Uterus (tissue), 3 donors: ENCODE measurements at regions not wholly inside any gene's neighbourhood (a gene's known extent, or its start where the extent isn't known, plus 50 kb on each side); places are given as distances from the start of the nearest gene placed in this dataset.

Experiments used
- DNase-seq, 2 donors: peaks; one replicate each; pipeline ENCODE4 v3.0.0-alpha.2; 2019 to 2020
- H3K27ac ChIP-seq, 2 donors: fragments of 200-600 bp; sonication (generic); 1 replicate in 1 of 2; 2 replicates in 1 of 2; pipeline ENCODE4 v1.5.1; 2016 to 2018
- H3K27me3 ChIP-seq, 2 donors: fragments of 200-600 bp; sonication (generic); one replicate each; pipeline ENCODE4 v1.5.1; 2018 to 2019; ENCODE audit warnings: control low read depth in 1 of 2
- H3K36me3 ChIP-seq, 2 donors: fragments of 200-600 bp; sonication (generic); one replicate each; pipeline ENCODE4 v1.5.1; 2019; ENCODE audit warnings: control low read depth in 1 of 2
- H3K4me1 ChIP-seq, 2 donors: fragments of 200-600 bp; sonication (generic); one replicate each; pipeline ENCODE4 v1.5.1; 2018 to 2019; ENCODE audit warnings: control low read depth in 1 of 2
- H3K4me3 ChIP-seq, 2 donors: fragments of 200-600 bp; sonication (generic); 1 replicate in 1 of 2; 2 replicates in 1 of 2; pipeline ENCODE4 v1.5.1; 2018 to 2019; ENCODE audit warnings: mild to moderate bottlenecking in 1 of 2
- H3K9me3 ChIP-seq, 2 donors: fragments of 200-600 bp; sonication (generic); one replicate each; pipeline ENCODE4 v1.5.1; 2019; ENCODE audit warnings: control low read depth in 1 of 2
- POLR2A ChIP-seq, 2 donors: fragments of 450-650 bp; IDR thresholded peaks; one replicate each; pipeline ENCODE4 v1.6.1; 2016; ENCODE audit warnings: antibody characterized with exemption in 2 of 2, mild to moderate bottlenecking in 1 of 2, moderate library complexity in 1 of 2
- intact Hi-C: fragments of 100-400 bp; cut with DNase I; formaldehyde crosslinking; loops from one replicate; pipeline ENCODE4 v1.15.1; 2023; ENCODE audit warnings: low total_unique reads
- TF ChIP-seq, protein P1 (sequence below), 4 experiments: fragments of 200-600 bp in 2 of 4; fragments of 450-650 bp in 2 of 4; sonication (generic) in 2 of 4; IDR thresholded peaks; one replicate each; pipeline ENCODE4 v1.5.1; 2016 to 2019; ENCODE audit warnings: antibody characterized with exemption in 4 of 4, mild to moderate bottlenecking in 2 of 4, moderate library complexity in 1 of 4
- donor health status: DM: yes; HTN: yes; CAD: no.

GRCh38 chr16:82344157-82344556, 174.1 kb upstream of the MPHOSPH6 start:
- no peaks in the 10 kb centered on the region for H3K9me3 ChIP-seq
- intact Hi-C loops: no loop called here
- no peak for TF ChIP-seq POLR2A (IDR thresholded peaks at IDR 0.05)
- TF ChIP-seq, protein P1, sequence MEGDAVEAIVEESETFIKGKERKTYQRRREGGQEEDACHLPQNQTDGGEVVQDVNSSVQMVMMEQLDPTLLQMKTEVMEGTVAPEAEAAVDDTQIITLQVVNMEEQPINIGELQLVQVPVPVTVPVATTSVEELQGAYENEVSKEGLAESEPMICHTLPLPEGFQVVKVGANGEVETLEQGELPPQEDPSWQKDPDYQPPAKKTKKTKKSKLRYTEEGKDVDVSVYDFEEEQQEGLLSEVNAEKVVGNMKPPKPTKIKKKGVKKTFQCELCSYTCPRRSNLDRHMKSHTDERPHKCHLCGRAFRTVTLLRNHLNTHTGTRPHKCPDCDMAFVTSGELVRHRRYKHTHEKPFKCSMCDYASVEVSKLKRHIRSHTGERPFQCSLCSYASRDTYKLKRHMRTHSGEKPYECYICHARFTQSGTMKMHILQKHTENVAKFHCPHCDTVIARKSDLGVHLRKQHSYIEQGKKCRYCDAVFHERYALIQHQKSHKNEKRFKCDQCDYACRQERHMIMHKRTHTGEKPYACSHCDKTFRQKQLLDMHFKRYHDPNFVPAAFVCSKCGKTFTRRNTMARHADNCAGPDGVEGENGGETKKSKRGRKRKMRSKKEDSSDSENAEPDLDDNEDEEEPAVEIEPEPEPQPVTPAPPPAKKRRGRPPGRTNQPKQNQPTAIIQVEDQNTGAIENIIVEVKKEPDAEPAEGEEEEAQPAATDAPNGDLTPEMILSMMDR (IDR thresholded peaks at IDR 0.05): peak in 2 of 4 experiments; percentile 7 to 8
- no peak overlapping the region for H3K4me3 ChIP-seq
- H3K4me1 ChIP-seq: no peaks in the 10 kb centered on the region
- no peak overlapping the region for H3K27ac ChIP-seq
- H3K36me3 ChIP-seq: no peaks in the 10 kb centered on the region
- DNase-seq: no peak
- no peaks in the 10 kb centered on the region for H3K27me3 ChIP-seq

GRCh38 chr16:82341146-82341669, 171.2 kb upstream of the MPHOSPH6 start:
- H3K36me3 ChIP-seq: no peaks in the 10 kb centered on the region
- H3K27me3 ChIP-seq: no peaks in the 10 kb centered on the region
- TF ChIP-seq POLR2A (IDR thresholded peaks at IDR 0.05): no peak
- TF ChIP-seq, protein P1 (IDR thresholded peaks at IDR 0.05): no peak
- intact Hi-C loops: no loop called here
- H3K9me3 ChIP-seq: no peaks in the 10 kb centered on the region
- no peaks in the 10 kb centered on the region for H3K4me1 ChIP-seq
- H3K27ac ChIP-seq: no peak overlapping the region
- no peak overlapping the region for H3K4me3 ChIP-seq
- DNase-seq: no peak

DNA sequence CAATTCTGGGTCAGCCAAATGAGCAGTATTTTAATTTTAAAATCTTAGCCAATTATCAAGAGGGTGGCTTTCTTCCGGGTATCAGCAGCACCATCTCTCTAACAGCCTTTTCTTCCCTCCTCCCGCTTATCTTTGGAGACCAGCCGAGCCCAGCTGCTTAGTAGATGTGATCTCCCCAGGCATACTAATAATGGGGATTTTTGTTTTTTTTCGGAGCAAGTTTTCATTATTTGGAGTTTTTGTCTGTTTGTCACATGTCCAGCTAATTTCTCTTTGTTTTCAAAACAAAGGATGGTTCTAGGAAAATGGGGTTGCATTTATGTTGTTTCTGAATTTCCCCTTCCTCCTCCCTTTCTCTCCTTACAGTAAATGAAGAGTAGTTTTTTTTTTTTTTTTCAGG, 170.5 kb upstream of the MPHOSPH6 start:
- TF ChIP-seq, protein P1 (IDR thresholded peaks at IDR 0.05): no peak
- TF ChIP-seq POLR2A (IDR thresholded peaks at IDR 0.05): no peak
- no peaks in the 10 kb centered on the region for H3K4me1 ChIP-seq

GRCh38 chr16:82337355-82337754, 167.3 kb upstream of the MPHOSPH6 start:
- no peak for TF ChIP-seq POLR2A (IDR thresholded peaks at IDR 0.05)
- TF ChIP-seq, protein P1 (IDR thresholded peaks at IDR 0.05): no peak
- DNase-seq: no peak
- Histone ChIP-seq H3K27ac (no peak overlapping the region), H3K4me3 (no peak overlapping the region), H3K4me1 (no peaks in the 10 kb centered on the region), H3K9me3 (no peaks in the 10 kb centered on the region), H3K36me3 (no peaks in the 10 kb centered on the region), H3K27me3 (no peaks in the 10 kb centered on the region)
- intact Hi-C loops: no loop called here

More for the DNA sequence above, 170.5 kb upstream of the MPHOSPH6 start:
- Histone ChIP-seq H3K4me3 (no peak overlapping the region), H3K36me3 (no peaks in the 10 kb centered on the region), H3K9me3 (no peaks in the 10 kb centered on the region), H3K27me3 (no peaks in the 10 kb centered on the region), H3K27ac (no peak overlapping the region)
- no peak for DNase-seq
- intact Hi-C loops: no loop called here

DNA sequence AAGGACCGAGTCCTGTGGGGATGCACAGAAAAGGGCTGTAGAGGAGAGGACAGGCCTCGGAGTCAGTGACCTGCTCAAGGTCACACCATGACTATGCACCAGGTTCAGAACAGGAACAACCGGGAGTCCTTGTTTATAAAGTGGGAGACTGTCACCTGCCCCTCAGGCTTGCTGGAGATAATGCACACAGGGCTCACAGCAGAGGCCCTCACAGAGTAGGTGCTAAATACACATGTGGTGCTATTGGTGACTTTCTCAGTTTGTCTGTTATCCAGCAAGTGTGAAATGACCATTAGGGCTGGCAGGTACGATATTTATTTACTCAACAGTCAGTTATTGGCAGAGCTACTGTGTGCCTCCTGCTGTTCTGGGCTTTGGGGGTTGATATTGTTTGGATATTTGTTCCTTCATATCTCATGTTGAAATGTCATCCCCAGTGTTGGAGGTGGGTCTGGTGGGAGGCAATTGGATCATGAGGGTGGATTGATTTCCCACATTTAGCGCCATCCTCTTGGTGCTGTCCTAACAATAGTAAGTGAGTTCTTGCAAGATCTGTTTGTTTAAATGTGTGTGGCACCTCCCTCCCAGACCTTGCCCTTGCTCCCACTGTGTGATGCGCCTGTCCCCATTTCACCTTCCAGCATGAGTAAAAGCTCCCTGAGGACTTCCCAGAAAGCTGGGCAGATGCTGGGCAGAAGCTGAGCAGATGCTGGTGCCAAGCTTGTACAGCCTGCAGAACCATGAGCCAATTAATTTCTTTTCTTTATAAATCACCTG, 162.1 kb upstream of the MPHOSPH6 start:
- H3K27ac ChIP-seq: no peak overlapping the region
- no peaks in the 10 kb centered on the region for H3K4me1 ChIP-seq
- no peak overlapping the region for H3K4me3 ChIP-seq
- no peak for DNase-seq
- intact Hi-C loops: no loop called here
- H3K36me3 ChIP-seq: no peaks in the 10 kb centered on the region
- TF ChIP-seq, protein P1 (IDR thresholded peaks at IDR 0.05): no peak
- TF ChIP-seq POLR2A (IDR thresholded peaks at IDR 0.05): no peak
- H3K9me3 ChIP-seq: no peaks in the 10 kb centered on the region
- H3K27me3 ChIP-seq: no peaks in the 10 kb centered on the region
